ENCODE measurements at regions not wholly inside any gene's neighbourhood (a gene's known extent, or its start where the extent isn't known, plus 50 kb on each side); places are given as distances from the start of the nearest gene placed in this dataset.

DNA sequence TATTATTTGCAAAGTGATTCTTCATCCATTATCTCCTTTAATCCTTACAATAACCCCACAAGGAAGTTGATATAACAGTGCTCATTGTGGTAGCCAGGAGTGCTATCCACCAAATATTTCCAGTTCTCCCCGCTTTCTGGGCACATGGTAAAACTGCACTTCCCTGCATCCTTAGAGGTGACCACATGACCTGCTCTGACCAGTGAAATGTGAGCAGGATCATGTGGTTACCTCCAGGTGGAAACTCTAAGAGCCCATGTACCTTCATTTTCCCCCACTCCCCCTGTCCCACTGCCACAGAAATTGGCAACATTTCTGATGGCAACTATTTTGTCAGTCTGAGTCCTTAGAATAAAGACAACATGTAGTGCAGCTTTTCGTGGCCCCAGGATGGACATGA lies 89.7 kb downstream of the MRPL46 start:
- in situ Hi-C loops (cut with HindIII; ENCODE audit: low pct_ligation_motif_present, low sequenced_read_pairs), result no loop called here

GRCh38 chr15:88376574-88377174 lies 90.5 kb downstream of the MRPL46 start:
- Histone ChIP-seq H3K4me3 (ENCODE audit: low read depth, low read length) (no peak overlapping the region), H3K27ac (no peak overlapping the region), H3K36me3 (replicated peaks) (no peaks in the 10 kb centered on the region), H3K27me3 (replicated peaks) (no peaks in the 10 kb centered on the region)
- TF ChIP-seq, protein P1, sequence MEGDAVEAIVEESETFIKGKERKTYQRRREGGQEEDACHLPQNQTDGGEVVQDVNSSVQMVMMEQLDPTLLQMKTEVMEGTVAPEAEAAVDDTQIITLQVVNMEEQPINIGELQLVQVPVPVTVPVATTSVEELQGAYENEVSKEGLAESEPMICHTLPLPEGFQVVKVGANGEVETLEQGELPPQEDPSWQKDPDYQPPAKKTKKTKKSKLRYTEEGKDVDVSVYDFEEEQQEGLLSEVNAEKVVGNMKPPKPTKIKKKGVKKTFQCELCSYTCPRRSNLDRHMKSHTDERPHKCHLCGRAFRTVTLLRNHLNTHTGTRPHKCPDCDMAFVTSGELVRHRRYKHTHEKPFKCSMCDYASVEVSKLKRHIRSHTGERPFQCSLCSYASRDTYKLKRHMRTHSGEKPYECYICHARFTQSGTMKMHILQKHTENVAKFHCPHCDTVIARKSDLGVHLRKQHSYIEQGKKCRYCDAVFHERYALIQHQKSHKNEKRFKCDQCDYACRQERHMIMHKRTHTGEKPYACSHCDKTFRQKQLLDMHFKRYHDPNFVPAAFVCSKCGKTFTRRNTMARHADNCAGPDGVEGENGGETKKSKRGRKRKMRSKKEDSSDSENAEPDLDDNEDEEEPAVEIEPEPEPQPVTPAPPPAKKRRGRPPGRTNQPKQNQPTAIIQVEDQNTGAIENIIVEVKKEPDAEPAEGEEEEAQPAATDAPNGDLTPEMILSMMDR (IDR thresholded peaks at IDR 0.05; ENCODE audit: low read depth, low read length, missing control alignments), result no peak
- peak; percentile 5 for DNase-seq
- in situ Hi-C loops (cut with HindIII; ENCODE audit: low pct_ligation_motif_present, low sequenced_read_pairs), result no loop called here

More for the DNA sequence above, 89.7 kb downstream of the MRPL46 start:
- Histone ChIP-seq H3K36me3 (replicated peaks) (no peaks in the 10 kb centered on the region), H3K4me3 (ENCODE audit: low read depth, low read length) (no peak overlapping the region), H3K27ac (no peak overlapping the region), H3K27me3 (replicated peaks) (no peaks in the 10 kb centered on the region)
- TF ChIP-seq, protein P1 (IDR thresholded peaks at IDR 0.05; ENCODE audit: low read depth, low read length, missing control alignments), result no peak
- no peak for DNase-seq

DNA sequence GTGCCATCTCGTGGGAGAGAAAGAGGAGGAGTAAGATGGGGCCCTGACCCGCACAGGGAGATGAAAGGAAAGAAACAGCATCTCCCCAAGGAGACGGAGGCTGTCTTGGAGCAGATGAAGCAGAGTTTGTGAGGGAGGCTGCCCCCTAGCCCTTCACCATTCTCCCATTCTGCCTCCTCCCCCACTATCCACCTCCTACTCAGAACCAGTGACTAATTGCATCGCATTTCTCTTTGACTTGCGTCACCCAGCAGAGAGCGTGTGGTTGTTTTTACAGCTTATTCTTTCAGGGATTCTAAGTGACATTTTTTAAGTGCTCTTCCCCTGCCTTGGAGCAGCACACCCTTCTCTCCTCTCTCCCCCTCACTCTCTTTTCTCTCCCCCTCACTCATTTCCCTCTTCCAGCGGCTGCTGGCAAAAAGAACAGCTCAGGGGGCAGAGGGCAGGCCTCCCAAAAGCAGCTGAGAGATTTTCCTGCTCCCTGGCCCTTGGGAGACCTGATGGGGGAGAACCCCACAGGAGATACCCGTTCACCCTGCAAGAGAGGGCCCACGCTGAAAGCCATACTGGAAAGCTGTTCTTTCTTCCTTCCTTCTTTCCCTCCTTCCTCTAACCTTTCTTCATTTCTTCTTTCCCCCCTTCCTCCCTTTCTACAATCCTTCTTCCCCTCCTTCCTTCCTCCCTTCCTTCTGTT lies 91.8 kb downstream of the MRPL46 start:
- Histone ChIP-seq H3K27ac (peak overlapping the region; percentile 32), H3K27me3 (replicated peaks) (no peaks in the 10 kb centered on the region), H3K36me3 (replicated peaks) (no peaks in the 10 kb centered on the region), H3K4me3 (ENCODE audit: low read depth, low read length) (no peak overlapping the region)
- TF ChIP-seq, protein P1 (IDR thresholded peaks at IDR 0.05; ENCODE audit: low read depth, low read length, missing control alignments), result no peak
- in situ Hi-C loops (cut with HindIII; ENCODE audit: low pct_ligation_motif_present, low sequenced_read_pairs), result no loop called here
- DNase-seq, result peak; percentile 55

DNA sequence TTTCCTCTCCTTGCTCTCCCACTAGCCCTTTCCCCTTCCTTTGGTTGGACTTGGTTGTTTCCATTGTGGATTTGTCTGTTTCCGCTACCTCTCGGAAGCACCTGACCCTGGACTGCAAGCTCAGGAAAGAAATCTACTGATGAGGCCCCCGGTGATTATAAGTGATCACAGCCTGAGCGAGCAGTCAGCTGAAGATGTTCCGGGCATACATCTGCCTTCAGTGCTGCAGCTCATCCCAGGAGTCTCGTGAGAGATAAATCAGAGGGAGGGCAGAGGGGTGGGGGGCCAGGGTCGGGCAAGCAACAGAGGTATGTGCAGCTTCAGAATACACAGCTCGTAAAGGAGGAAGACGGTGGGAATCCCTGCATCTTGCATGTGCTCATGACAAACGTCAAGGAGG lies 102.1 kb downstream of the MRPL46 start:
- no peak for DNase-seq
- H3K27ac ChIP-seq, result no peak overlapping the region
- no peaks in the 10 kb centered on the region for H3K27me3 ChIP-seq (replicated peaks)
- in situ Hi-C loops (cut with HindIII; ENCODE audit: low pct_ligation_motif_present, low sequenced_read_pairs), result no loop called here
- no peak overlapping the region for H3K4me3 ChIP-seq (ENCODE audit: low read depth, low read length)
- no peaks in the 10 kb centered on the region for H3K36me3 ChIP-seq (replicated peaks)
- TF ChIP-seq, protein P1 (IDR thresholded peaks at IDR 0.05; ENCODE audit: low read depth, low read length, missing control alignments), result no peak

GRCh38 chr15:88348579-88349230 lies 92.2 kb upstream of the NTRK3 start:
- Histone ChIP-seq H3K36me3 (replicated peaks) (no peaks in the 10 kb centered on the region), H3K27ac (no peak overlapping the region), H3K4me3 (ENCODE audit: low read depth, low read length) (no peak overlapping the region), H3K27me3 (replicated peaks) (no peaks in the 10 kb centered on the region)
- TF ChIP-seq, protein P1 (IDR thresholded peaks at IDR 0.05; ENCODE audit: low read depth, low read length, missing control alignments), result no peak
- in situ Hi-C loops (cut with HindIII; ENCODE audit: low pct_ligation_motif_present, low sequenced_read_pairs), result no loop called here
- no peak for DNase-seq
